ENCODE measurements at regions not wholly inside any gene's neighbourhood (a gene's known extent, or its start where the extent isn't known, plus 50 kb on each side); places are given as distances from the start of the nearest gene placed in this dataset.
"Not testable (repeated sequence)": the region's sequence is repeated elsewhere in the genome, so short reads cannot be mapped to it uniquely, and the experiment has no call there.

- H3K4me1 ChIP-seq (ENCODE audit: control insufficient read depth in 1 of 2, extremely low read depth in 1 of 2, insufficient read depth in 2 of 2, low read length in 2 of 2); H3K36me3 ChIP-seq (ENCODE audit: control insufficient read depth in 2 of 2, extremely low read depth in 1 of 2, insufficient read depth in 1 of 2, low read length in 1 of 2); H3K9me3 ChIP-seq; ATAC-seq (replicated peaks in 1 of 4); DNase-seq; H3K4me1 Mint-ChIP-seq; H3K27me3 ChIP-seq (replicated peaks in 1 of 2; ENCODE audit: control insufficient read depth in 2 of 2, extremely low read depth in 1 of 2, insufficient read depth in 2 of 2, low read length in 1 of 2); CTCF ChIA-PET; H3K4me3 ChIP-seq (ENCODE audit: control insufficient read depth in 1 of 2, extremely low read depth in 1 of 2, low read length in 1 of 2); H3K27ac ChIP-seq (ENCODE audit: low read length); H3K27ac Mint-ChIP-seq; H3K36me3 Mint-ChIP-seq; H3K4me3 Mint-ChIP-seq; POLR2A ChIA-PET; H3K27me3 Mint-ChIP-seq: not testable (repeated sequence)
- H3K9me3 Mint-ChIP-seq = peaks cover 14 to 17% (median 16%) of the 10 kb centered on the region in 3 donors
- no CpG with 5 or more reads among the region's 5 CpGs for WGBS (ENCODE audit: insufficient coverage)
Measured at GRCh38 chr14:43256996-43257395, 1250.1 kb downstream of the FSCB start.

- no peak overlapping the region for H3K4me3 ChIP-seq (ENCODE audit: control insufficient read depth in 1 of 2, extremely low read depth in 1 of 2, low read length in 1 of 2)
- H3K4me1 Mint-ChIP-seq = no peaks in the 10 kb centered on the region
- no peak overlapping the region for H3K27ac Mint-ChIP-seq
- no peak for DNase-seq
- no peaks in the 10 kb centered on the region for H3K27me3 ChIP-seq (replicated peaks in 1 of 2; ENCODE audit: control insufficient read depth in 2 of 2, extremely low read depth in 1 of 2, insufficient read depth in 2 of 2, low read length in 1 of 2)
- no peaks in the 10 kb centered on the region for H3K4me1 ChIP-seq (ENCODE audit: control insufficient read depth in 1 of 2, extremely low read depth in 1 of 2, insufficient read depth in 2 of 2, low read length in 2 of 2)
- H3K36me3 ChIP-seq (ENCODE audit: control insufficient read depth in 2 of 2, extremely low read depth in 1 of 2, insufficient read depth in 1 of 2, low read length in 1 of 2) = no peaks in the 10 kb centered on the region
- H3K36me3 Mint-ChIP-seq = no peaks in the 10 kb centered on the region
- H3K27me3 Mint-ChIP-seq = no peaks in the 10 kb centered on the region
- no peaks in the 10 kb centered on the region for H3K9me3 ChIP-seq
- WGBS (ENCODE audit: insufficient coverage) = no CpG with 5 or more reads among the region's 6 CpGs
- ATAC-seq (replicated peaks in 1 of 4) = no peak
- no peak overlapping the region for H3K4me3 Mint-ChIP-seq
- H3K9me3 Mint-ChIP-seq = peaks cover 6 to 12% (median 10%) of the 10 kb centered on the region in 3 donors
- ChIA-PET CTCF (interaction anchor here in 1 of 2 donors (0.6 kb wide), 1 partner anchor 218 kb away, joined by 4 read pairs; no protein-coding TSS in a partner anchor), POLR2A (no interaction called here)
- H3K27ac ChIP-seq (ENCODE audit: low read length) = no peak overlapping the region
Measured at GRCh38 chr14:43252866-43253265, 1254.2 kb downstream of the FSCB start.

- no peak overlapping the region for H3K4me3 ChIP-seq (ENCODE audit: control insufficient read depth in 1 of 2, extremely low read depth in 1 of 2, low read length in 1 of 2)
- WGBS (ENCODE audit: insufficient coverage) = no CpG with 5 or more reads among the region's 3 CpGs
- ChIA-PET POLR2A (no interaction called here), CTCF (no interaction called here)
- ATAC-seq (replicated peaks in 1 of 4) = no peak
- no peak for DNase-seq
- Mint-ChIP-seq H3K4me3 (no peak overlapping the region), H3K9me3 (peaks cover 5 to 15% (median 11%) of the 10 kb centered on the region in 3 donors), H3K27ac (no peak overlapping the region), H3K36me3 (no peaks in the 10 kb centered on the region), H3K27me3 (no peaks in the 10 kb centered on the region), H3K4me1 (no peaks in the 10 kb centered on the region)
- no peak overlapping the region for H3K27ac ChIP-seq (ENCODE audit: low read length)
- no peaks in the 10 kb centered on the region for H3K4me1 ChIP-seq (ENCODE audit: control insufficient read depth in 1 of 2, extremely low read depth in 1 of 2, insufficient read depth in 2 of 2, low read length in 2 of 2)
- H3K9me3 ChIP-seq = no peaks in the 10 kb centered on the region
- H3K27me3 ChIP-seq (replicated peaks in 1 of 2; ENCODE audit: control insufficient read depth in 2 of 2, extremely low read depth in 1 of 2, insufficient read depth in 2 of 2, low read length in 1 of 2) = no peaks in the 10 kb centered on the region
- no peaks in the 10 kb centered on the region for H3K36me3 ChIP-seq (ENCODE audit: control insufficient read depth in 2 of 2, extremely low read depth in 1 of 2, insufficient read depth in 1 of 2, low read length in 1 of 2)
Measured at GRCh38 chr14:43249591-43249990, 1257.5 kb downstream of the FSCB start.

- CTCF ChIA-PET = no interaction called here
- no peaks in the 10 kb centered on the region for H3K4me1 Mint-ChIP-seq
- no peak overlapping the region for H3K4me3 ChIP-seq (ENCODE audit: control insufficient read depth in 1 of 2, extremely low read depth in 1 of 2, low read length in 1 of 2)
- POLR2A ChIA-PET = no interaction called here
- H3K27me3 Mint-ChIP-seq = no peaks in the 10 kb centered on the region
- no peak for ATAC-seq (replicated peaks in 1 of 4)
- no peak overlapping the region for H3K27ac ChIP-seq (ENCODE audit: low read length)
- H3K36me3 Mint-ChIP-seq = no peaks in the 10 kb centered on the region
- no peak for DNase-seq
- H3K4me1 ChIP-seq (ENCODE audit: control insufficient read depth in 1 of 2, extremely low read depth in 1 of 2, insufficient read depth in 2 of 2, low read length in 2 of 2) = no peaks in the 10 kb centered on the region
- H3K27ac Mint-ChIP-seq = no peak overlapping the region
- no peak overlapping the region for H3K4me3 Mint-ChIP-seq
- H3K27me3 ChIP-seq (replicated peaks in 1 of 2; ENCODE audit: control insufficient read depth in 2 of 2, extremely low read depth in 1 of 2, insufficient read depth in 2 of 2, low read length in 1 of 2) = no peaks in the 10 kb centered on the region
- H3K36me3 ChIP-seq (ENCODE audit: control insufficient read depth in 2 of 2, extremely low read depth in 1 of 2, insufficient read depth in 1 of 2, low read length in 1 of 2) = no peaks in the 10 kb centered on the region
- H3K9me3 ChIP-seq = no peaks in the 10 kb centered on the region
- H3K9me3 Mint-ChIP-seq = peaks cover 8 to 16% (median 16%) of the 10 kb centered on the region in 3 donors
Measured at GRCh38 chr14:43249116-43249515, 1258.0 kb downstream of the FSCB start.

- ATAC-seq (replicated peaks in 1 of 4) = no peak
- no peaks in the 10 kb centered on the region for H3K36me3 ChIP-seq (ENCODE audit: control insufficient read depth in 2 of 2, extremely low read depth in 1 of 2, insufficient read depth in 1 of 2, low read length in 1 of 2)
- no peaks in the 10 kb centered on the region for H3K4me1 Mint-ChIP-seq
- no peak overlapping the region for H3K4me3 Mint-ChIP-seq
- H3K27me3 Mint-ChIP-seq = no peaks in the 10 kb centered on the region
- H3K27ac ChIP-seq (ENCODE audit: low read length) = no peak overlapping the region
- H3K4me1 ChIP-seq (ENCODE audit: control insufficient read depth in 1 of 2, extremely low read depth in 1 of 2, insufficient read depth in 2 of 2, low read length in 2 of 2) = no peaks in the 10 kb centered on the region
- H3K27me3 ChIP-seq (replicated peaks in 1 of 2; ENCODE audit: control insufficient read depth in 2 of 2, extremely low read depth in 1 of 2, insufficient read depth in 2 of 2, low read length in 1 of 2) = no peaks in the 10 kb centered on the region
- ChIA-PET POLR2A (no interaction called here), CTCF (no interaction called here)
- WGBS (ENCODE audit: insufficient coverage) = no CpG with 5 or more reads among the region's 1 CpG
- no peak for DNase-seq
- H3K27ac Mint-ChIP-seq = no peak overlapping the region
- H3K9me3 Mint-ChIP-seq = peaks cover 8 to 19% (median 16%) of the 10 kb centered on the region in 3 donors
- no peaks in the 10 kb centered on the region for H3K9me3 ChIP-seq
- H3K36me3 Mint-ChIP-seq = no peaks in the 10 kb centered on the region
- no peak overlapping the region for H3K4me3 ChIP-seq (ENCODE audit: control insufficient read depth in 1 of 2, extremely low read depth in 1 of 2, low read length in 1 of 2)
Measured at GRCh38 chr14:43247877-43248276, 1259.2 kb downstream of the FSCB start.

- 100% methylated on average over 1 of the region's 2 CpGs for WGBS (ENCODE audit: insufficient coverage)
- H3K27ac Mint-ChIP-seq = no peak overlapping the region
- Histone ChIP-seq H3K4me3 (ENCODE audit: control insufficient read depth in 1 of 2, extremely low read depth in 1 of 2, low read length in 1 of 2) (no peak overlapping the region), H3K27ac (ENCODE audit: low read length) (no peak overlapping the region), H3K36me3 (ENCODE audit: control insufficient read depth in 2 of 2, extremely low read depth in 1 of 2, insufficient read depth in 1 of 2, low read length in 1 of 2) (no peaks in the 10 kb centered on the region), H3K4me1 (ENCODE audit: control insufficient read depth in 1 of 2, extremely low read depth in 1 of 2, insufficient read depth in 2 of 2, low read length in 2 of 2) (no peaks in the 10 kb centered on the region), H3K27me3 (replicated peaks in 1 of 2; ENCODE audit: control insufficient read depth in 2 of 2, extremely low read depth in 1 of 2, insufficient read depth in 2 of 2, low read length in 1 of 2) (no peaks in the 10 kb centered on the region), H3K9me3 (no peaks in the 10 kb centered on the region)
- H3K9me3 Mint-ChIP-seq = peaks cover 12 to 21% (median 19%) of the 10 kb centered on the region in 3 donors
- ATAC-seq (replicated peaks in 1 of 4) (no peak), DNase-seq (no peak)
- ChIA-PET CTCF (no interaction called here), POLR2A (no interaction called here)
- H3K4me1 Mint-ChIP-seq = no peaks in the 10 kb centered on the region
- H3K27me3 Mint-ChIP-seq = no peaks in the 10 kb centered on the region
- H3K4me3 Mint-ChIP-seq = no peak overlapping the region
- no peaks in the 10 kb centered on the region for H3K36me3 Mint-ChIP-seq
Measured at GRCh38 chr14:43244142-43244625, 1262.9 kb downstream of the FSCB start.

- no peaks in the 10 kb centered on the region for H3K36me3 ChIP-seq (ENCODE audit: control insufficient read depth in 2 of 2, extremely low read depth in 1 of 2, insufficient read depth in 1 of 2, low read length in 1 of 2)
- Mint-ChIP-seq H3K27ac (no peak overlapping the region), H3K27me3 (no peaks in the 10 kb centered on the region), H3K9me3 (peaks cover 12 to 17% (median 15%) of the 10 kb centered on the region in 3 donors), H3K4me3 (no peak overlapping the region), H3K36me3 (no peaks in the 10 kb centered on the region), H3K4me1 (no peaks in the 10 kb centered on the region)
- no peak overlapping the region for H3K27ac ChIP-seq (ENCODE audit: low read length)
- H3K4me3 ChIP-seq (ENCODE audit: control insufficient read depth in 1 of 2, extremely low read depth in 1 of 2, low read length in 1 of 2) = no peak overlapping the region
- no peaks in the 10 kb centered on the region for H3K9me3 ChIP-seq
- ChIA-PET CTCF (no interaction called here), POLR2A (no interaction called here)
- no peaks in the 10 kb centered on the region for H3K27me3 ChIP-seq (replicated peaks in 1 of 2; ENCODE audit: control insufficient read depth in 2 of 2, extremely low read depth in 1 of 2, insufficient read depth in 2 of 2, low read length in 1 of 2)
- ATAC-seq (replicated peaks in 1 of 4) = no peak
- DNase-seq = no peak
- no peaks in the 10 kb centered on the region for H3K4me1 ChIP-seq (ENCODE audit: control insufficient read depth in 1 of 2, extremely low read depth in 1 of 2, insufficient read depth in 2 of 2, low read length in 2 of 2)
- no CpG with 5 or more reads among the region's 1 CpG for WGBS (ENCODE audit: insufficient coverage)
Measured at GRCh38 chr14:43243168-43243567, 1263.9 kb downstream of the FSCB start.
